Stimulated activated CD8-positive, alpha-beta memory T cell treated with anti-CD3 and anti-CD28 coated beads, Interleukin-2, amount 100 ng/mL, for 48 hours (primary cell): ENCODE measurements at regions not wholly inside any gene's neighbourhood (a gene's known extent, or its start where the extent isn't known, plus 50 kb on each side); places are given as distances from the start of the nearest gene placed in this dataset.

Experiments used
- DNase-seq, 2 donors: peaks; one replicate each; pipeline ENCODE4 v3.0.0-alpha.2; 2020; ENCODE audit warnings: low read depth in 2 of 2

DNA sequence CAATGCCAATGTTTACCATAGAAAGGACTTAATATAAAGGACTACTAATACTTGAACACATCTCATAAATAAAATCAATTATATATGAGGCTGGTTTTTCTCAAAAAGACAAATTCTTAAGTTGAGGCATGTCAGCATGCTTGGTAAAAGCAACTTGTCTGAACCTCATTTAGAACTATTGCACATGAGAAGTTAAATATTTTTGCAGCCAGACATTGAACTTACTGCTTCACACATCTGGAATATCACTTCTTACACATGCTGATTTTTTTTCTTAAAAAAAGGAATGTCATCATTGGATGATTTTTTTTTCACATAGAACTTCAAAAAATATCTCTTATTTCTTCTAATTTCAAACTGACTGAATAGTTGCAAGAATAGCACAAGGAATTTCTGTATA lies 609.0 kb downstream of the EPHA4 start:
- no peak for DNase-seq

DNA sequence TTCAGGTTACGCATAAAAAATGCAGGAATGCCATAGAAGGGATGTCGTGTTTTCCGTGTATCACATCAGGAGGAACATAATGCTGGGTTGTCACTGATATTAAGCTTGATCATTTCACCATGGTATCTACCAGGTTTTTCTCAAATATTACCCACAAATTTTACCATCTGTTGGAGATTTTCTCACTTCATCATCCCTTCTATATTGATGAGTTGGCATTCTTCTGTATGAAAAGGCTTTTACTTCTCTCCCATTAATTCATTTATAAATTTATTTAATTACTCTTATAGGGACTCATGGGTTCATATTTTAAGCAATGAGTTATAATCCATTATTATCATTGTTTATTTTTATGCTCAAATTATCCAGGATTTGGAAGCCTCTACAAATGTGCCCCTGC lies 608.2 kb downstream of the EPHA4 start:
- no peak for DNase-seq

DNA sequence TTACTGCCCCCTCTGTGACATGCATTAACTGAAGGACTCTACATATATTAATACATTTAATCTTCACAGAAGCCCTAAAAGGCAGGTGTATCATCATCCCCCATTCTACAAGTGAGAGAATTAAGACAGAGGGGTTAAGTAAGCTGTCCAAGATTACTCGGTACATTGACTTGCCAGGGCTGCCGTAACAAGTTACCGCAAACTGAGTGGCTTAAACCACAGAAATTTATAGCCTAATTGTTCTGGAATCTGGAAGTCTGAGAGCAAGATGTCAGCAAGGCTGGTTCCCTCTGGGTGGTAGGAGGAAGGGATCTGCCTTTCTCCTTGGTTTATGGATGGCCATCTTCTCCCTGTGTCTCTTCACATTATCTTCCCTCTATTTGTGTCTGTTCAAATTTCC lies 605.5 kb downstream of the EPHA4 start:
- no peak for DNase-seq

DNA sequence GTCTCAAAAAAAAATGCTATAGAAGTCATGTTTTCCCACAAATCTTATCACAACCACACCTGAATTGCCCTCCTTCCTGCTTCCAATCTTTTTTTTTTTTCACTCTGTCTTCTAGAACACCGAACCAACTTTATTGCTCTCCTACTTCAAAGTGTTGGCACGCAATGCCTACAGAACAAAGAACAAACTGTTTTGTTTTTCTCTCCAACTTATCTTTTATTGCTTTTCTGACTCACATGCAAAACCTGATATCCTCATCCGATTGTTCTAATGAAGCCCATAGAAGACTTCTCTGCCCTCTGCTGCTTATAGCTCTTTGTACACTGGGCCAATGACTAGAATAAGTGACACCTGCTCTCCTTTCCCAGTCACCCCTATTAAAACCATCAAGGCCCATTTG lies 602.8 kb downstream of the EPHA4 start:
- no peak for DNase-seq

DNA sequence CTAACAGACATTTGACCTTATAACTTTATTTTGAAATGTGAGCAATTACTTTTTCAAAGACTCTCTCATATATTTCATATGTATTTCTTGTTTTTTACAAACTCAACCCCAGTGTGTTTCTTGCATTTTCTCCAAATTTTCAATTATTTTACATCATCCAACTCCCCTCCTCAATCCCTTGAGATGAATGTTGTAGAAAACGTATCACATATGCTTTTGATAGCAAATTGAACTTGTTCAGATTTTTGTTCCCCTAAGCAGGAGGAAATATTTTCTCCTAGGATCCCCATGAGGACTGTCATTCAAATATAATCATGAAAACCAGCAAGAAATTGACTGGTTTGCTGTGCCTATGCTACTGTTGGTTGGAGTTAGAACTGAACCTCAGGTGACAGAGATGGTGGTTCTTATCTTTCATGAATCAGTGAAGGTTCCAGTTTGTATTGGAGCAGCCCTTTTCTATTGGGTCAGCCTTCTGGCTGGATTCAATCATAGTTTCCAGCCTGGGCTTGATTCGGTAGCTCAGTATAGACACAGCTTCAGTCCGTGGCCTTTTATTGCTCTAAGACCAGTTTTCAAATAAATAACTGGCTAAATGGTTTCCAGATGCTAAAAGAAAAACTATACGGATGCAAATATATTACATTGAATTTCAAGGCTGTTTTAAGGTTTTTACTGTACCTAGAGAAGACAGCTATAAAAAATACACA lies 591.0 kb downstream of the EPHA4 start:
- DNase-seq, result no peak

DNA sequence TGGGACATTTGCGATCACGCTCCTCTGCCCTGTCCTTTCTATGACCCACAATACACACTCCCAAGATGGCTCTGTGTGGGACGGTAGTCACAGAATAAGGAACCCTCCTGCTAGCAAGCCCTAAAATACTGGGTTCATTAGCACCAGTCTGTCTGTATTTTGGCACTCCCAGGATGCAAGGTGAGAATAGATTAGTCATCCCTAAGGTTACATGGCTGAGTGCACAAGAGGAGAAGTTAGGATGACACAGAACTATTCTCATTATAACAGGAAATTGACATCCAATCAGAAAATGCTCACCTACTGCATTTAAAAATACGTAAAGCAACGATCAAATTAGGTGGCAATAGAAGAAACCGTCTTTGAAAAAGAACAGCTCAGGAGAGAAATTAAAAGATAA lies 590.2 kb downstream of the EPHA4 start:
- no peak for DNase-seq

DNA sequence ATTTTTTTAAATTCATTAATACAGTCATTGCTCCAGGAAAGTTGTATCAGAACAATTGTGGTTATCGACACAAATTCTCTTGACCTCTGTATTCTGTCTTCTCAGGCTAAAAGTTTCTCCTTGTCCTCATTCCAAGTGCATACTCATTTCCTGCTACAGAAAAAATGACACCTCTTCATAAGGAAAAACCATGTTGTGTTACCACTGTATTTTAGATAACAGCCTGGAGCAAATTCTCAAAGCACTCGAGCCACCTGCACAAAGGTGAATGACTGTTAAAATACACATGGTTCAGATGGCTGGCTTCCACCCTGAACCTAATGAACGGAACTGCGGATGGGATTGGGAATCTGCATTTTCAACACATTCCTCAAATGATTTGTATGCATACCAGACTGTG lies 586.5 kb downstream of the EPHA4 start:
- no peak for DNase-seq

DNA sequence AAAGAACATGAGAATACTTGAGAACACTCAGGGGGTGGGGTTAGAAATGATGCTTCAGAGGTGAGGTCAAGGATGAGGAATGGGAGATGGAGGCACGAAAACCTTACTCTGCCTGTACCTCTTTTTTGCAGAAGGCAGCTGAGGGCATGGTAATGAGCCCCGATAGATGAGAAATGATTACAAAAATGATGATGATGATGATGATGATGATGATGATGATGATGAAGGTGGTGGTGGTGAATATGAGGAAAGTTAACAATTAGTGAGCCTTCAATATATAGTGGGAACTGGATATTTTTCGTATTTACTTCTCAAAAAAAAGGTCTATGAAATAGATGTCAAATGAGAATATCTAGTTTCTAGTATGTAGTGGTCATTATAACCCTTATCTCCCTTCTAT lies 584.3 kb downstream of the EPHA4 start:
- no peak for DNase-seq

DNA sequence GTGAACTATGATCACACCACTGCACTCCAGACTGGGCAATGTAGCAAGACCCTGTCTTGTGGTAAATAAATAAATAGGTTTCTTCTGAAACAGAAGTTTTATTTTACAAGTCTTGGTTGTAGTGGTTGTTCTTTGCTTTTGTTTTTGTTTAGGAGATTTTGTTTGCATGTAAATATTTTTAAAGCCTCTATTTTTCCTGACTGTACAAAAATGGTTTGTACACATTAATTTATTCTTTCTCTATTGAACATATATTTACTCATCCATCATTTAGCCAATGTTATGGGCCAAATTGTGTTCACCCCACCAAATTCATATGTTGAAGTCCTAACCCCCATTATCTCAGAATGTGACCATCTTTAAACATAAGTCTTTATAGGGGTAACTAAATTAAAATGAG lies 580.1 kb downstream of the EPHA4 start:
- DNase-seq, result no peak

DNA sequence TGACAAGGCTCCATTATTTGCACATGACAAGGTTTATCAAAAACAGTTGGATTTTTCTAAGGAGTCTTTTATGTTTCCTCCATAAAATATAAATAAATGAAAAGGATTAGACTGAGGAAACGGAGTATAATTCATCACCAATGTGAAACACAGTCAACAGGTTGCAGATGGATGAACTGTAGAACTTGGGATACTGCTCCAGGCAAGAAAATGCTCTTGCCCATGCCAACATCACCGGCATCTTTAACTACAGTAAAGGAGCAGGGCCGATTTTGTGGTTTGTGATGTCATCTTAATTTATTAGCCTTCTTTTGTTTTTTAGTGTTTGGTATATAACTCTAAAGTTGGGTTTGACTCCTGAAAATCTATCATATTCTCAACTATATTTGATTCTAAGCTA lies 577.3 kb downstream of the EPHA4 start:
- no peak for DNase-seq

DNA sequence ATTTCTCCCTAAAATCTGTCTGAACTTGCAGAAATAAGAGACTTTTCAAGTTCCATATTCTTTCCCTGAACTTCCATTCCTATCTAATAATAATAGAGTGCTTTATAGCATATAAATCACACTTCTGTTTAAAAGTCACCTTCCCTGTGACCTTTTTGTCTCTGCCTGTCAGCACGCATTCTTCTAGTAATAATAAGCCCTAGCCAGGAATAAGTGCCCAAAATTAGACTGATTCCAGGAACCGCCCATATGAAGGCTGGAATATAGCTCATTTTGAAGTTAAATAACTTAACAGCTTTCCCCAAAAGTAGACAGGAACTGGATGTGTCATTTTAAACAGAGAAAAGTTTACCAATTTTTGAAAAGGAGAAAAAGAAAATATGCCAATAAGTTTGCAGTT lies 576.5 kb downstream of the EPHA4 start:
- DNase-seq, result no peak

DNA sequence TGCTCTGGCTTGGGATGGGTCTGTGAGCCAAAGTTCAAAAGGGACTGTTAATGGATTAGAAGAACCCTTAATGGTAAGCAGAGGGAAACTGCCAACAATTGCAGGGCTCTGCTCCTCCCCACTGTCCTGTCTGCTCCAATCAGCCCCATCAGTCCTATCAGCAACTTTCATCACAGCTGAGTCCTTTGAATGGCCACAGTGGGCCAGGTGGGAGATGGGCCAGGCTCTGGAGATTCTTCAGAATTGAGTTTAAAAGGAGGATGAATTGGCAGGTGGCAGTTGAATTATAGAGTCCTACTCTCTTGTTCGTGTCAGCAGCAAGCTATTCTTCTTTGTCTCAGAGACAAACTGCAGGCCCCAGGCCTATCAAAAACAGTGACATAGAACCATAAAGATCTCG lies 573.9 kb downstream of the EPHA4 start:
- DNase-seq, result no peak

DNA sequence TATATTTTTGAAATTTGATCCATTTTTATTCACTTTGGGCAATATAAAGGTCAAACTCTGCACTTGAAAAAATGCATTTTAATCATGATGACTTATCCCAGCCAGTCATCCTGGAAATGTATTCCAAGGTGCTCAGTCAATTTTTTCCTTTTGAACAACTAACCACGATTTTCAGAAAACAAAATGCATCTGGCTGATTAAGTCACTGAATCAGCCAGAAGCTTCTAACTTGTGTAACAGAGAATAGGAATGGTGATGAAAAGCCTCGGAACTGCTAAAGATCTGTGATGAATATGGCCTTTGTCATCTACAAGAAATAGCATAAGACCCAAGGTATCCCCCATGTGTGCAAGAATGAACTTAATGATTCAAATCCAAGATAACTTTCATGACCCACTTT lies 572.7 kb downstream of the EPHA4 start:
- no peak for DNase-seq

DNA sequence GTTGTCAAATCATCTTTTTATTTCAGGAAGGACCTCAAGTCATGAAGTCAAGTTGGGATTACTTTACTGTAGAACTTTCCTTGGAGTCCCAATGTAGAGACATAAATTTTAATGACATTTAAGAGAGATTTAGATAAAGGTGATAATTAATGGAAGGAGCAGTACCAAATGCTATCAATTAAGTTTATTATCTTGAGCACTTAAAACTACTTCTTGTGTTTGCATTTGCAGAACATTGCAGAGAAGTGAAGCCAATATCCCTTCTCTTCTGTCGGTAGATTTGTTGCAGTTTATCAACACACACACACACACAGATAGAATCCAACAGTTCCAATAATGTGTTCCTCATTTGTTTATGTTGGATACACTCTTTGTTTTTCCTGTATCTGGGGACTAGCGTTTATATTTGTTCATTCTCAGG lies 570.7 kb downstream of the EPHA4 start:
- no peak for DNase-seq

DNA sequence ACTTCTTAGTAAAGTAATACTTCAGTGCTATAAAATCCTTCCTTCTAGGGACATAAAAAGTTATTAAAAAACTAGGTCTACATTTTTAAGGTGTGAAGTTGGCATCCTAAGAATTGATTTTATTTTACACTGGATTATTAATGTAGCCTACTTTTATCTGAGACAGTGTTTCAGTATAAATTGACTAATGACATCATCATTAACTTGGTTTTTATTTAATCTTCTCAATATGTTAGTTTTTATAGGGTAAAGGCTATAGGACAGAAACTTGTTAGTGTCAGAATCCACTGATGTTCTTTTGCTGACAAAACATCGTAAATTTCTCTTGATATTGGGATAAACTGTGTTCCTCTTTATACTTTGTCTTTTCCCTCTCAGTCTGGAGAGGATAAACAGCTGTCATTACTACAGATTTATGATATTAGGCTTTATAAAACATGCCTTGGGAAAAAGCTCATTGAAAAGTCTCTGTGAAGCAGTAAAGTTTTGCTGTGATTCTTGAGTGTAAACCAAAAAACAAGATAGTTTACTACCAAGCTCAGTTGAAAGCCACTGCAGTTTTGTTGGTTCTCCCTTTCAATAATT lies 569.9 kb downstream of the EPHA4 start:
- DNase-seq, result no peak

DNA sequence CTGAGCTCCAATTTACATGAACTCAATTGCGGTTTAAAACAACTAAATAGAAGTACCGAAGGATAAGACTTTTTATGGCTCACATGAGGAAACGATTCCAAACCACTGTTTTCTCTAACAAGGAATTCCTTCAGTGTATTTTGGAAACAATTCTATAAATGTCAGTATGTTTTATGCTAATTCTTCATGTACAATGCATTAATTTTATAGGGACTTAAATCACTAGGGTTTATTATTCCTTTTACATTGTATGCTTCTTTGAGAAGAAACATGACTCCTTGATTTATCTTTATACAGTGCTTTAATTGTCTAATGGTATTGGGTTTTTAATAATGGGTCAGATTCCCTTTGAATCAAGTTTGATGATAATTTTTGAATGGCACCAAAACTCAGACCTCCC lies 566.8 kb downstream of the EPHA4 start:
- DNase-seq, result no peak

DNA sequence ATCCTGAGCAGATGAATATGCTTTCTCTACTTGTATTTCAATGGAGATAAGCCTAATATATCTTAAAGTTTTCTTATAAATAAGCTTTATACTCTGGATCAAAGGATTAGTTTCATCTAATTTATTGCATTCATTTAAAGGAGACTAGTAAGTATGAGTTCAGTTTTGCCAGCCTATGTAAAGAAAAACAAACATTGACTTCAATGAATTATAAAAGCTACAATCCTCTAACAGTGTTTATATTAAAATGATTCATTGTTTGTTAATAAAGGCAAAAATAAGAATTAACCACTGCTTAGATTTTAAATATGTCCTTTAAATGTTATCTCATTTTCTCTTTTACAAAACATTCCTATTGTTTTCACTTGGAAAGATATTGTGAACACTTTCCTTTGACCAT lies 566.0 kb downstream of the EPHA4 start:
- no peak for DNase-seq

DNA sequence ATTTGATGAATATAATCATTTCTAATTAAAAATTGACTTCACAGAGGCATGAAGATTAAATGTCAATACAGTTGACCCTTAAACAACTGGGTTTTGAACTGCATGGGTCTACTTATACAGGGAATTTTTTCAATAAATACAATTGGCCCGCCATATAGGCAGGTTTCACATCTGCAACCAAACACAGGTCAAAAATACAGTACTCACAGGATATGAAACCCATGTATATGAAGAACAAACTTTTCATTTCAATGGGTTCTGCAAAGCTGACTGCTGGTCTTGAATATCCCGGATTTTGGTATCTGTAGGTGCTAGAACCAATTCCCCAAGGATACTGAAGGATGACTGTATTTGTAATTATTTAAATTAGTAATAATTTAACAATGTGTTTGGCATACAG lies 555.6 kb downstream of the EPHA4 start:
- DNase-seq, result no peak

DNA sequence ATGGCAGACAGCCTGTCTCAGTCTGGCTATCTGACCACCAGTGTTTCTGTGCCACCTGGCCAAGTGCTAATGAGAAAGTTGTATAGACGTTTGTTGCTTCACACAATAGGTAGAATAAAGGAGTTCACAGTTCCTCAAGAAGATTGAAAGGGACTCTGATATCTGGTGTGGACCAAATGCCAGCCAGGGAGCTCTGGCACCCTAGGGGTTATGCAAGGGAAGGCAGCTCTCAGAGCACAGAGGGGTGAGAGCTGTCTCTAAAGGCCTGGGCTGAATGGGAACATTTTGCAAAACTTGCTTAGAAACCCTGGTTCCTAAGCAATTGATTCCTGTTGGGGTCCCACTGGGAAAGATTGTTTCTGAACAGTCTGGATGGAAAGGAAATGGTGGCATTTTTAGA lies 553.8 kb downstream of the EPHA4 start:
- no peak for DNase-seq

DNA sequence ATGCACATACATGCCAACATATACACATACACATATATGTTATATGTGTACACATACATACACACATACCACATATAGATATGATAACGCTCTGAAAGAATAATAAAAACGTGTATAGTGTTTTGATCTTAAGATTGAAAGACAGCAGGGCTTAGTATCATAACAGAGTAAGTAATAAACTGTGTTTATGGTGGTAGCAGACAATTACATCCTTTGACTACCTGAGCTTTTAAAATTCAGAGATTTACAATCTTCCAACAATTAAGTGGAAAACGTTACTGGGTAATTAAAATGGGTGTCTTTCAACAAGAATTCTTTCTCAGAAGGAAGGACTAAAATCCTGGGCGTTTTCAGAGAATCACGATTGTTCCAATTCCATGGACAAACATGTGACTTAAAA lies 552.4 kb downstream of the EPHA4 start:
- no peak for DNase-seq

DNA sequence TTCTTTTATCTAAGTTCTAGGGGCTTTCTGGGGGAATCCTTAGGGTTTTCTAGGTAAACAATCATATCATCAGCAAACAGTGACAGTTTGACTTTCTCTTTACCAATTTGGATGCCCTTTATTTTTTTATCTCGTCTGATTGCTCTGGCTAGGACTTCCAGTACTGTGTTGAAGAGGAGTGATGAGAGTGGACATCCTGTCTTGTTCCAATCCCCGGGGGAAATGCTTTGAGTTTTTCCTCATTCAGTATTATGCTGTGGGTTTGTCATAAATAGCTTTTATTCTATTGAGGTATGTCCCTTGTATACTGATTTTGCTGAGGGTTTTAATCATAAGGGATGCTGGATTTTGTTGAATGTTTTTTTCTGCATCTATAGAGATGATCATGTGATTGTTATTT lies 549.5 kb downstream of the EPHA4 start:
- DNase-seq, result no peak

DNA sequence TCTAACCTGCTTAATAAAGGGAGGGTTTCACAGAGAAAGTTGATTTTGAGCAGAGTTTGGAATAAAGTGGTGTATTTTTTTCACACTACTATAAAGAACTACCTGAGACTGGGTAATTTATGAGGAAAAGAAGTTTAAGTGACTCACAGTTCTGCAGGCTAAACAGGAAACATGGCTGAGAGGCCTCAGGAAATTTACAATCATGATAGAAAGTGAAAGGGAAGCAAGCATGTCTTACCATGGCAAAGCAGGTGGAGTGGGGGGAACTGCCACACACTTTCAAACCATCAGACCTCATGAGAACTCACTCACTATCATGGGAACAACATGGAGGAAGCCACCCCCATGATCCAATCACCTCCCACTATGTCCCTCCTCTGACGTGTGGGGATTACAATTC lies 546.7 kb downstream of the EPHA4 start:
- no peak for DNase-seq

DNA sequence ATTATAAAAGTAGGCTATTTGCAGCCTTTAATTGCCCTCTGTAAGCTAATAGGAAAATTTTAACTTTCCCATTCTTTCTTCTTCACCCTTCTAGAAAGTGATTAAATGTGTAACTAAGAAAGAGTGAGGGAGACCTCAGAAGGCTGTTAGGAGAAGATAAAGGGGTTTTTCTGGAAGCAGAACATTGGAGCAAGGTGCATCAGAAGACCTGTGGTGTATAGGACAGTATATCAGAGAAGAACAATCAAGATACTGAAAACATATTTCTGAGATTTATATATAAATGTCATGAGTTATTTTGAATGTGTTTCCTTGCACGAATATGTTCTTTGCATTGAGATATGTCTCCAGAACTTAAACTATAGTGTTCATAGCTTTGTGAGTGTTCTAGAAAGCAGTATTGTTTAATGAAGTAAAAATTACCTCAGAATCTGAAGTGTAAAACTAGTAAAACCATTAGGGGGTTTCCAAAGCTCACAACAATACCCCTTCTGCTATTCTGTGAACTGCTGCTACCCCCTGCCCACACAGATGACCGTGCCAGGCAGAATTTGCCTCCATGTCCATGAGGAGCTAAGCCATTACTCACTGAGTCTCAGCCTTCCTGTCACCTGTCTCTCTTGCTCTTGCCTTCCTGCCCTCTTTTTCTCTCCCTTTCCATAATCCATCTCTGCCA lies 537.9 kb downstream of the EPHA4 start:
- no peak for DNase-seq

DNA sequence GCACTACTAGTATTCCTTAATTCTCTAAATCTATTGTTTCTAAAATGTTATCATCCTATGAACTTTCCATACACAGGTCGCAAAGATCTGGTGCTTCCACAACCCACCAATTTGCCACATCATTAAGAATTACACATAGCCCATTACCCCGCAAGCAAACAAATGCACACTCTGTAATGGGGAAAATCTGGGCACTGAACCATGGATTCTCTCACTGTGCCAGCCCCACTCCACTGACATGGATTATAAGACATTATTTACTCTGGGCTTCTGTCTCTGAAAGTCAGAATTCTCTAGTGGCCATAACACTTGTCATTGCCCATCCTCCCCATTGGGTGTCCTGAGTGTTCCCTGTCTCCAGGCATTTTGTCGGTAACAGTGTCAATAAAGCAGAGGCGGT lies 537.1 kb downstream of the EPHA4 start:
- no peak for DNase-seq
